Skeletal muscle tissue (tissue), 3 donors: ENCODE measurements at regions not wholly inside any gene's neighbourhood (a gene's known extent, or its start where the extent isn't known, plus 50 kb on each side); places are given as distances from the start of the nearest gene placed in this dataset.

ENCODE experiments used
- H3K27ac ChIP-seq: one replicate; pipeline ENCODE4 v1.7.0; 2013; ENCODE audit warnings: mild to moderate bottlenecking, low read depth, low read length, inconsistent platforms
- H3K27me3 ChIP-seq, 3 donors: one replicate each; pipeline ENCODE4 v1.7.0; 2013; ENCODE audit warnings: low read length in 3 of 3; ENCODE audit not compliant: control insufficient read depth in 3 of 3, insufficient read depth in 3 of 3
- H3K36me3 ChIP-seq, 3 donors: one replicate each; pipeline ENCODE4 v1.7.0; 2013; ENCODE audit warnings: low read length in 3 of 3; ENCODE audit not compliant: control insufficient read depth in 3 of 3, insufficient read depth in 3 of 3
- H3K4me1 ChIP-seq, 3 donors: one replicate each; pipeline ENCODE4 v1.7.0; 2013; ENCODE audit warnings: low read length in 3 of 3, mild to moderate bottlenecking in 3 of 3; ENCODE audit not compliant: control insufficient read depth in 3 of 3, insufficient read depth in 3 of 3
- H3K4me3 ChIP-seq, 3 donors: one replicate each; pipeline ENCODE4 v1.7.0; 2013; ENCODE audit warnings: low read length in 3 of 3
- H3K9ac ChIP-seq, 3 donors: one replicate each; pipeline ENCODE4 v1.7.0; 2013; ENCODE audit warnings: low read length in 3 of 3, mild to moderate bottlenecking in 3 of 3, moderate library complexity in 2 of 3, low read depth in 1 of 3
- H3K9me3 ChIP-seq, 3 donors: one replicate each; pipeline ENCODE4 v1.7.0; 2013; ENCODE audit warnings: low read length in 3 of 3; ENCODE audit not compliant: control insufficient read depth in 3 of 3
- donor health status: Osteomylitis.

GRCh38 chr2:120670371-120670770 lies 65.3 kb upstream of the GLI2 start:
- H3K27me3 ChIP-seq = peaks cover 15 to 36% (median 19%) of the 10 kb centered on the region in 3 donors
- no peak overlapping the region for H3K27ac ChIP-seq
- H3K4me3 ChIP-seq = no peak overlapping the region

DNA sequence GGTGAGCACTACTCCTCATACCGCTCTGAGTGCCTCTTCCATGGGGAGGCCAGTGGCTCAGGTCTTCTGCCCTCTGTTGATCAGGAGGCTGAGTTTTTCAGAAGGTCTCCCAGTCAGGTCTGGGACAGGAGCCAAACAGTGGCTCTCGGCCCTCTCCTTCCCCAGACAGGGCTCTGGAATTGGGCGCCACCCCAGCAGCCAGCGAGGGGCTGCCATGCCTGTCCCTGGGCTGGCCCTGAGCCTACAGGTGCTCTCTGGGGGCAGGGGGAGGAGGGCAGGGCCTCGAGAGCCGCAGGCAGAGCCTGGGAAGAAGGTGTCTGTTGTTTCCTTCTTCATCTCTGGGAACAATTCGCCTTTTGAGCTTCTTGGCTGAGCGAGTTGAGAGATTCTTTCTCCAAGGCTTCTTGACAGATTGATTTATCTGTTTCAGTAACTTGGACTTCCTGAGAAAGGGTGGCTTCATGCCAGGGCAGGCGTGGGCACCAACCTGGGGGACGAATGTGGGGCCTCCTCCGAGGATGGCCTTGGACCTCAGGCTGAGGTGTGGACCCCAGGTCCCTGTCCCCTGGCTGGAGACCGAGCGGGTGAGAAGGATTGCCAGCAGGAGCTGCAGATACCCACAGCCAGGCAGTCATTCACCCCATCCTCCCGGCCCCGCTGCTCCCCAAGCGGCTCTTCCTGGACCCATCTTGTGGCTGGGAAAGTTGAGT lies 64.7 kb upstream of the GLI2 start:
- Histone ChIP-seq H3K36me3 (no peaks in the 10 kb centered on the region), H3K27me3 (peaks cover 15 to 36% (median 19%) of the 10 kb centered on the region in 3 donors), H3K4me1 (peaks cover 7 to 11% (median 11%) of the 10 kb centered on the region in 3 donors), H3K4me3 (no peak overlapping the region), H3K9ac (no peak overlapping the region), H3K27ac (no peak overlapping the region), H3K9me3 (peaks cover 0 to 5% (median 2%) of the 10 kb centered on the region in 3 donors)

More at GRCh38 chr2:120670371-120670770, 65.3 kb upstream of the GLI2 start:
- Histone ChIP-seq H3K9ac (no peak overlapping the region), H3K9me3 (peaks cover 0 to 5% (median 2%) of the 10 kb centered on the region in 3 donors), H3K4me1 (peaks cover 7 to 11% (median 11%) of the 10 kb centered on the region in 3 donors), H3K36me3 (no peaks in the 10 kb centered on the region)

- peaks cover 18 to 36% (median 18%) of the 10 kb centered on the region in 3 donors for H3K27me3 ChIP-seq
- no peaks in the 10 kb centered on the region for H3K36me3 ChIP-seq
Observed at GRCh38 chr2:120672526-120673204, 63.0 kb upstream of the GLI2 start.

DNA sequence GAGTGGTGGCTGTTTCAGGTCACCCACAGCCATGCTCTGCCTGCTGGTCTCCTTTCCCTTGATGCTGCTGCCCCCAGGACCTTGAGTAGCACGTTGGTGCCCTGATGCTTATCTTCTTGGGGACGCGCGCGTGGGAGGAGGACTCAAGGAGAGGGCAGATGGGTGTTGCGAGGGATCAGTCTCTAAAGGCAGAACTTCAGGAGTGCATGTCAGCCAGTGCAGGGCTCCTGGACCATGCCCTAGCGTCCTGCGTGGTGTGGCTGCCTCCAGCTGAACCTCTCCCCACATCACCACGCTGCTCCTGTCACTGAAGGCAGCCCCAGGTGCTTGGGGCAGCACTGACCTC lies 62.5 kb upstream of the GLI2 start:
- Histone ChIP-seq H3K27me3 (peaks cover 13 to 34% (median 18%) of the 10 kb centered on the region in 3 donors), H3K4me1 (peaks cover 7 to 11% (median 11%) of the 10 kb centered on the region in 3 donors), H3K36me3 (no peaks in the 10 kb centered on the region), H3K27ac (no peak overlapping the region), H3K4me3 (no peak overlapping the region), H3K9me3 (no peaks in the 10 kb centered on the region), H3K9ac (no peak overlapping the region)

More at GRCh38 chr2:120672526-120673204, 63.0 kb upstream of the GLI2 start:
- Histone ChIP-seq H3K4me1 (peaks cover 7 to 11% (median 11%) of the 10 kb centered on the region in 3 donors), H3K27ac (no peak overlapping the region), H3K4me3 (no peak overlapping the region), H3K9ac (no peak overlapping the region), H3K9me3 (no peaks in the 10 kb centered on the region)

GRCh38 chr2:120673571-120674061 lies 62.1 kb upstream of the GLI2 start:
- Histone ChIP-seq H3K4me1 (peaks cover 7 to 11% (median 11%) of the 10 kb centered on the region in 3 donors), H3K36me3 (no peaks in the 10 kb centered on the region), H3K4me3 (no peak overlapping the region), H3K9me3 (no peaks in the 10 kb centered on the region), H3K27me3 (peaks cover 9 to 29% (median 18%) of the 10 kb centered on the region in 3 donors), H3K9ac (no peak overlapping the region), H3K27ac (no peak overlapping the region)

DNA sequence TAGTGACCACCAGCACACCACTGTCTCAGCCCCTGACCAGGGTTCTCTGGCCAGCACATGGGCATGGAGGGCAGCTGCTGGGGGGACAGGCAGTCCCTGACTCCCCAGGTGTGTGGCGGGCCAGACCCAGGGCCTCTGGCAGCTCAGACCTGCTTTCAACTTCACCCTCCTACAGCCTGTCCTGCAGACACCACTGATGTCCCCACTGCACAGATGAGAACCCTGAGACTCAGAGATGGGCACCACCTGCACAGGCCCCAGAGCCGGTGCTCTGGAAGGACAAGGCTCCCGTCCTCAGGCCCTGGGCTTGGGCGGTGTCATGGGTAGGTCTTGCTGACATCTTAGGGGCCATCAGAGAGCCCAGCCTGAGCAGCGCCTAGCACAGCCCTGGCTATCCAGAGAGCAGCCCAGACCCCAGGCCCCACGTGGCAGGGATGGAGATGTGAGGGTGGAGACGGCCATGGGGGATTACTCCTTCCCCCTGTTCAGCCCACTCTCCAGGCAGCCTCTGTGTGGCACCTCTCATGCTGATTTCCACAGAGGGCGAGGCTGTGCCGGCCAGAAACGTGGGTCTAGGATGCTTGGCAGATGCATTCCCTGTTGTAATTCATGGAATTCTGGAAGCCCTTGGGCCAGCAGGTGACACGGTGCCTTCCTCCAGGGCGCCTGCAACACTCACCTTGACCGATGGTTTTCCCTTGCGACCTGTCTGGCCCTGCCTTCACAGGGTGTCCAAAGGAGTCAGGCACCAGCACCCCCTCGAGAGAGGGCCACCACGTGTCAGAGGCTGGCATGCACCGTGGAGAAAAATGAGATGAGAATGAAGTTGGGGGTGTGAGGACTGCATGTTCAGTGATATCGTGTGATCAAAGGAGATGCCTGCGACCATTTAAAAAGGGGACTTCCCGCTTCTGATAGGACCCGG lies 61.2 kb upstream of the GLI2 start:
- Histone ChIP-seq H3K27me3 (peaks cover 6 to 26% (median 14%) of the 10 kb centered on the region in 3 donors), H3K9ac (no peak overlapping the region), H3K4me1 (peaks cover 3 to 7% (median 6%) of the 10 kb centered on the region in 3 donors), H3K9me3 (no peaks in the 10 kb centered on the region), H3K4me3 (no peak overlapping the region), H3K27ac (no peak overlapping the region), H3K36me3 (no peaks in the 10 kb centered on the region)

- Histone ChIP-seq H3K36me3 (no peaks in the 10 kb centered on the region), H3K9me3 (no peaks in the 10 kb centered on the region), H3K27me3 (peaks cover under 1 to 21% (median 5%) of the 10 kb centered on the region in 3 donors), H3K27ac (no peak overlapping the region), H3K4me3 (no peak overlapping the region), H3K9ac (no peak overlapping the region), H3K4me1 (peaks cover 4 to 6% (median 5%) of the 10 kb centered on the region in 3 donors)
Observed at GRCh38 chr2:120675460-120676130, 60.1 kb upstream of the GLI2 start.

GRCh38 chr2:120677221-120677620 lies 58.4 kb upstream of the GLI2 start:
- Histone ChIP-seq H3K4me1 (peaks cover 4 to 6% (median 5%) of the 10 kb centered on the region in 3 donors), H3K27me3 (peaks cover 0 to 30% (median 3%) of the 10 kb centered on the region in 3 donors), H3K9ac (no peak overlapping the region), H3K4me3 (no peak overlapping the region), H3K27ac (no peak overlapping the region), H3K36me3 (no peaks in the 10 kb centered on the region), H3K9me3 (no peaks in the 10 kb centered on the region)

GRCh38 chr2:120677696-120678247 lies 57.9 kb upstream of the GLI2 start:
- Histone ChIP-seq H3K9me3 (no peaks in the 10 kb centered on the region), H3K4me3 (no peak overlapping the region), H3K27ac (no peak overlapping the region), H3K36me3 (no peaks in the 10 kb centered on the region), H3K27me3 (peaks cover 0 to 30% (median 3%) of the 10 kb centered on the region in 3 donors), H3K4me1 (peaks cover 4 to 6% (median 5%) of the 10 kb centered on the region in 3 donors), H3K9ac (no peak overlapping the region)
